CD14-positive monocyte (primary cell): ENCODE measurements at regions not wholly inside any gene's neighbourhood (a gene's known extent, or its start where the extent isn't known, plus 50 kb on each side); places are given as distances from the start of the nearest gene placed in this dataset.

Source experiments
- DNase-seq, 3 donors: peaks; one replicate each; pipeline ENCODE4 v3.0.0-alpha.2; 2011 to 2022
- H2AFZ ChIP-seq: 2 replicates; pipeline ENCODE4 v1.6.0; 2012; ENCODE audit warnings: mild to moderate bottlenecking, low read depth, low read length, inconsistent platforms; ENCODE audit not compliant: insufficient read depth, poor library complexity, severe bottlenecking
- H3K27ac ChIP-seq, 2 donors: 1 replicate in 1 of 2; 2 replicates in 1 of 2; pipeline ENCODE4 v1.5.1; 2012 to 2013; ENCODE audit warnings: low read length in 2 of 2, control low read depth in 1 of 2, inconsistent platforms in 1 of 2, low read depth in 1 of 2, mild to moderate bottlenecking in 1 of 2
- H3K27me3 ChIP-seq, 2 donors: one replicate each; pipeline versions ENCODE4 v1.6.0 to v1.6.1; 2011 to 2013; ENCODE audit warnings: low read length in 2 of 2; ENCODE audit not compliant: control insufficient read depth in 2 of 2, insufficient read depth in 2 of 2
- H3K36me3 ChIP-seq, 2 donors: replicated peaks in 1 of 2; 1 replicate in 1 of 2; 2 replicates in 1 of 2; pipeline versions ENCODE4 v1.5.1 to v1.6.1; 2012 to 2013; ENCODE audit warnings: low read length in 2 of 2, control low read depth in 1 of 2, inconsistent platforms in 1 of 2, mild to moderate bottlenecking in 1 of 2; ENCODE audit not compliant: insufficient read depth in 2 of 2, control insufficient read depth in 1 of 2
- H3K4me1 ChIP-seq, 2 donors: 1 replicate in 1 of 2; 2 replicates in 1 of 2; pipeline versions ENCODE4 v1.5.1 to v1.6.1; 2012 to 2013; ENCODE audit warnings: low read length in 2 of 2, control low read depth in 1 of 2, inconsistent platforms in 1 of 2, mild to moderate bottlenecking in 1 of 2, moderate library complexity in 1 of 2; ENCODE audit not compliant: insufficient read depth in 2 of 2, control insufficient read depth in 1 of 2
- H3K4me2 ChIP-seq: replicated peaks from 2 replicates; pipeline ENCODE3; 2012; ENCODE audit warnings: low read length, moderate library complexity, mild to moderate bottlenecking; ENCODE audit not compliant: poor library complexity, severe bottlenecking; ENCODE audit errors: extremely low read depth
- H3K4me3 ChIP-seq, 3 experiments: fragments of 200-600 bp in 1 of 3; sonication (generic) in 1 of 3; replicated peaks in 1 of 3; 1 replicate in 2 of 3; 2 replicates in 1 of 3; pipeline ENCODE4 v1.5.1; 2011 to 2013; ENCODE audit warnings: low read length in 3 of 3, mild to moderate bottlenecking in 3 of 3, control low read depth in 2 of 3, low read depth in 2 of 3, inconsistent platforms in 1 of 3, moderate library complexity in 1 of 3
- H3K79me2 ChIP-seq: 2 replicates; pipeline ENCODE4 v1.6.0; 2012; ENCODE audit warnings: mild to moderate bottlenecking, control low read depth, inconsistent platforms, low read length, moderate library complexity; ENCODE audit not compliant: insufficient read depth
- H3K9ac ChIP-seq: 2 replicates; pipeline ENCODE4 v1.6.0; 2017; ENCODE audit warnings: low read length, mild to moderate bottlenecking; ENCODE audit not compliant: insufficient read depth, poor library complexity, severe bottlenecking
- H3K9me3 ChIP-seq, 2 donors: replicated peaks in 1 of 2; 1 replicate in 1 of 2; 2 replicates in 1 of 2; pipeline versions ENCODE4 v1.5.1 to v1.6.1; 2012 to 2013; ENCODE audit warnings: low read length in 2 of 2, control low read depth in 1 of 2; ENCODE audit not compliant: control insufficient read depth in 1 of 2, insufficient read depth in 1 of 2
- H4K20me1 ChIP-seq: 2 replicates; pipeline ENCODE4 v1.6.0; 2012; ENCODE audit warnings: mild to moderate bottlenecking, low read length, control low read depth, moderate library complexity; ENCODE audit not compliant: insufficient read depth
- H3K27ac Mint-ChIP-seq, 7 donors: one replicate each; pipeline ENCODE4 v1.8.0; 2020; ENCODE audit warnings: mild to moderate bottlenecking in 7 of 7, mixed read lengths in 7 of 7, moderate library complexity in 6 of 7, inconsistent platforms in 2 of 7
- H3K27me3 Mint-ChIP-seq, 3 donors: one replicate each; pipeline ENCODE4 v1.8.0; 2021 to 2022; ENCODE audit warnings: low read depth in 3 of 3, mild to moderate bottlenecking in 3 of 3, mixed read lengths in 3 of 3, moderate library complexity in 3 of 3, inconsistent platforms in 1 of 3
- H3K36me3 Mint-ChIP-seq, 2 donors: one replicate each; pipeline ENCODE4 v1.8.0; 2020; ENCODE audit warnings: mixed read lengths in 2 of 2, inconsistent platforms in 1 of 2, mild to moderate bottlenecking in 1 of 2
- H3K4me1 Mint-ChIP-seq: one replicate; pipeline ENCODE4 v1.8.0; 2020; ENCODE audit warnings: mild to moderate bottlenecking, mixed read lengths
- H3K4me3 Mint-ChIP-seq, 2 donors: one replicate each; pipeline ENCODE4 v1.8.0; 2020; ENCODE audit warnings: mild to moderate bottlenecking in 2 of 2, mixed read lengths in 2 of 2, moderate library complexity in 1 of 2
- H3K9me3 Mint-ChIP-seq, 7 donors: one replicate each; pipeline ENCODE4 v1.8.0; 2020 to 2022; ENCODE audit warnings: mixed read lengths in 7 of 7, mild to moderate bottlenecking in 6 of 7, moderate library complexity in 6 of 7, inconsistent platforms in 2 of 7
- CTCF ChIP-seq: fragments of 200-600 bp; IDR thresholded peaks from one replicate; pipeline ENCODE4 v1.8.0; 2022; ENCODE audit warnings: antibody characterized with exemption, mild to moderate bottlenecking
- WGBS: methylation state at CpG from one replicate; pipeline ENCODE4 v1.1.5; 2013; ENCODE audit warnings: missing lambda C conversion rate; ENCODE audit not compliant: insufficient coverage; 5-methylcytosine and 5-hydroxymethylcytosine counted together
- intact Hi-C, 2 donors: fragments of 100-400 bp; cut with micrococcal nuclease; formaldehyde crosslinking; loops; one replicate each; pipeline versions ENCODE4 v1.15.0 to v1.15.1; 2023

GRCh38 chr10:130998642-130999041 is 312.9 kb downstream of the TCERG1L start:
- 91% methylated on average over 6 of the region's 10 CpGs for WGBS
- no peaks in the 10 kb centered on the region for H3K36me3 Mint-ChIP-seq

GRCh38 chr10:130999376-131000202 is 311.9 kb downstream of the TCERG1L start:
- H3K27ac Mint-ChIP-seq, result no peak overlapping the region
- Histone ChIP-seq H3K4me3 (no peak overlapping the region), H3K4me2 (no peak overlapping the region), H3K9me3 (peaks cover 0 to 5% of the 10 kb centered on the region in 2 donors), H2AFZ (no peak overlapping the region), H3K4me1 (no peaks in the 10 kb centered on the region), H3K9ac (no peak overlapping the region), H4K20me1 (no peaks in the 10 kb centered on the region), H3K27me3 (no peaks in the 10 kb centered on the region), H3K79me2 (no peaks in the 10 kb centered on the region), H3K36me3 (no peaks in the 10 kb centered on the region), H3K27ac (no peak overlapping the region)
- WGBS, result 93% methylated on average over 11 of the region's 11 CpGs
- DNase-seq, result no peak
- TF ChIP-seq CTCF, result no peak
- no peak overlapping the region for H3K4me3 Mint-ChIP-seq
- H3K27me3 Mint-ChIP-seq, result peaks cover 0 to 3% (median 3%) of the 10 kb centered on the region in 3 donors
- H3K9me3 Mint-ChIP-seq, result peaks cover 0 to 11% (median 4%) of the 10 kb centered on the region in 7 donors
- intact Hi-C loops, result no loop called here
- H3K4me1 Mint-ChIP-seq, result no peaks in the 10 kb centered on the region
- no peaks in the 10 kb centered on the region for H3K36me3 Mint-ChIP-seq

More at GRCh38 chr10:130998642-130999041, 312.9 kb downstream of the TCERG1L start:
- H3K79me2 ChIP-seq, result no peaks in the 10 kb centered on the region
- no peaks in the 10 kb centered on the region for H3K27me3 ChIP-seq
- Mint-ChIP-seq H3K27me3 (peaks cover 0 to 3% (median 1%) of the 10 kb centered on the region in 3 donors), H3K4me3 (no peak overlapping the region), H3K27ac (no peak overlapping the region), H3K4me1 (no peaks in the 10 kb centered on the region), H3K9me3 (peaks cover 0 to 13% (median 4%) of the 10 kb centered on the region in 7 donors)
- H4K20me1 ChIP-seq, result no peaks in the 10 kb centered on the region
- H3K4me1 ChIP-seq, result no peaks in the 10 kb centered on the region
- no peak overlapping the region for H3K4me2 ChIP-seq
- no peak overlapping the region for H3K9ac ChIP-seq
- H3K4me3 ChIP-seq, result no peak overlapping the region
- no peak for DNase-seq
- TF ChIP-seq CTCF, result no peak
- no peak overlapping the region for H3K27ac ChIP-seq
- no peaks in the 10 kb centered on the region for H3K36me3 ChIP-seq
- no peak overlapping the region for H2AFZ ChIP-seq
- H3K9me3 ChIP-seq, result peaks cover 0 to 5% of the 10 kb centered on the region in 2 donors
- intact Hi-C loops, result no loop called here
